NCI-H82 (cell line): ENCODE measurements at regions not wholly inside any gene's neighbourhood (a gene's known extent, or its start where the extent isn't known, plus 50 kb on each side); places are given as distances from the start of the nearest gene placed in this dataset.
A peak's percentile ranks its signal among the peaks of the same experiment; 100 is the strongest.
"Not testable (repeated sequence)": the region's sequence is repeated elsewhere in the genome, so short reads cannot be mapped to it uniquely, and the experiment has no call there.

Experiments
- DNase-seq: peaks from one replicate; lab custom pipeline; 2025; lab: John Stamatoyannopoulos, UW

GRCh38 chr20:19026121-19026878 lies 186.1 kb upstream of the SLC24A3 start:
- no peak for DNase-seq

- peak; percentile 11 for DNase-seq
These were observed 185.4 kb upstream of the SLC24A3 start for GRCh38 chr20:19026901-19027644.

- no peak for DNase-seq
These were observed 184.5 kb upstream of the SLC24A3 start for GRCh38 chr20:19027971-19028370.

- no peak for DNase-seq
These were observed 170.7 kb upstream of the SLC24A3 start for GRCh38 chr20:19041787-19042186.

- DNase-seq, result peak; percentile 42
These were observed 167.1 kb upstream of the SLC24A3 start for GRCh38 chr20:19045371-19045770.

GRCh38 chr20:19047040-19047950 lies 165.1 kb upstream of the SLC24A3 start:
- no peak for DNase-seq

- no peak for DNase-seq
These were observed 164.5 kb upstream of the SLC24A3 start for GRCh38 chr20:19047951-19048296.

- DNase-seq, result no peak
These were observed 163.4 kb upstream of the SLC24A3 start for GRCh38 chr20:19048995-19049501.

- DNase-seq, result no peak
These were observed 162.9 kb upstream of the SLC24A3 start for GRCh38 chr20:19049514-19049913.

GRCh38 chr20:19056909-19057308 lies 155.5 kb upstream of the SLC24A3 start:
- DNase-seq, result peak; percentile 16

GRCh38 chr20:19064788-19065187 lies 147.7 kb upstream of the SLC24A3 start:
- DNase-seq, result not testable (repeated sequence)

- DNase-seq, result no peak
These were observed 144.5 kb upstream of the SLC24A3 start for GRCh38 chr20:19067986-19068385.

GRCh38 chr20:19070026-19070425 lies 142.4 kb upstream of the SLC24A3 start:
- DNase-seq, result no peak

- no peak for DNase-seq
These were observed 141.6 kb upstream of the SLC24A3 start for GRCh38 chr20:19070681-19071445.

GRCh38 chr20:19071446-19071725 lies 141.1 kb upstream of the SLC24A3 start:
- DNase-seq, result no peak

- DNase-seq, result no peak
These were observed 140.4 kb upstream of the SLC24A3 start for GRCh38 chr20:19071902-19072498.

GRCh38 chr20:19072988-19073387 lies 139.5 kb upstream of the SLC24A3 start:
- DNase-seq, result no peak

GRCh38 chr20:19073584-19074218 lies 138.7 kb upstream of the SLC24A3 start:
- DNase-seq, result peak; percentile 67

GRCh38 chr20:19074356-19074755 lies 138.1 kb upstream of the SLC24A3 start:
- DNase-seq, result no peak

GRCh38 chr20:19074828-19075516 lies 137.5 kb upstream of the SLC24A3 start:
- DNase-seq, result no peak
